Choroid plexus epithelial cell (primary cell): ENCODE measurements at regions not wholly inside any gene's neighbourhood (a gene's known extent, or its start where the extent isn't known, plus 50 kb on each side); places are given as distances from the start of the nearest gene placed in this dataset.

Experiments
- DNase-seq: peaks from one replicate; pipeline ENCODE4 v3.0.0-alpha.2; 2010; ENCODE audit warnings: low read depth
- H3K4me3 ChIP-seq: 2 replicates; pipeline ENCODE4 v1.5.1; 2011; ENCODE audit warnings: low read depth, mild to moderate bottlenecking, control low read depth, low read length, moderate library complexity
- TF ChIP-seq, protein P1 (sequence below): conservative IDR thresholded peaks from 2 replicates; pipeline ENCODE4 v1.5.1; 2011; ENCODE audit warnings: low read depth, mild to moderate bottlenecking, control low read depth, inconsistent platforms, low read length, moderate library complexity

DNA sequence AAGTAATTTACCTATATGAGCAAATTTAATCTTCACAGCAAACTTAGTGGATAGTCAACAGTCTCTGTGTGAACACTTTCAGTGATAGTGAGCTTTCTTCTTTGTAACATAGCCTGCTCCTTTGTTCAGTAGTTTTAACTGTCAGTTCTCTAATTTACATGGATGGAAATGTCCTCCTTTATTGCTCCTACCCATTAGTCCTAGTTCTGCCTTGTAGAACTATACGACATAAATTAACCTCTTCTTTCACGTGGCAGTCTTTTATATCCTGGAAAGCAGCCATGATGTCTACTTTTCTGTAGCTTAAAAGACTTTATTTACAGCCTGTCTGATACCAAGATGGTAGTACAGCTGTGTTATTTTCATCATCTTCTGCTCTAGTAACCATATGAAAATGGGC lies 143.6 kb downstream of the TANC2 start:
- H3K4me3 ChIP-seq = no peak overlapping the region
- DNase-seq = no peak
- TF ChIP-seq, protein P1, sequence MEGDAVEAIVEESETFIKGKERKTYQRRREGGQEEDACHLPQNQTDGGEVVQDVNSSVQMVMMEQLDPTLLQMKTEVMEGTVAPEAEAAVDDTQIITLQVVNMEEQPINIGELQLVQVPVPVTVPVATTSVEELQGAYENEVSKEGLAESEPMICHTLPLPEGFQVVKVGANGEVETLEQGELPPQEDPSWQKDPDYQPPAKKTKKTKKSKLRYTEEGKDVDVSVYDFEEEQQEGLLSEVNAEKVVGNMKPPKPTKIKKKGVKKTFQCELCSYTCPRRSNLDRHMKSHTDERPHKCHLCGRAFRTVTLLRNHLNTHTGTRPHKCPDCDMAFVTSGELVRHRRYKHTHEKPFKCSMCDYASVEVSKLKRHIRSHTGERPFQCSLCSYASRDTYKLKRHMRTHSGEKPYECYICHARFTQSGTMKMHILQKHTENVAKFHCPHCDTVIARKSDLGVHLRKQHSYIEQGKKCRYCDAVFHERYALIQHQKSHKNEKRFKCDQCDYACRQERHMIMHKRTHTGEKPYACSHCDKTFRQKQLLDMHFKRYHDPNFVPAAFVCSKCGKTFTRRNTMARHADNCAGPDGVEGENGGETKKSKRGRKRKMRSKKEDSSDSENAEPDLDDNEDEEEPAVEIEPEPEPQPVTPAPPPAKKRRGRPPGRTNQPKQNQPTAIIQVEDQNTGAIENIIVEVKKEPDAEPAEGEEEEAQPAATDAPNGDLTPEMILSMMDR = no peak

DNA sequence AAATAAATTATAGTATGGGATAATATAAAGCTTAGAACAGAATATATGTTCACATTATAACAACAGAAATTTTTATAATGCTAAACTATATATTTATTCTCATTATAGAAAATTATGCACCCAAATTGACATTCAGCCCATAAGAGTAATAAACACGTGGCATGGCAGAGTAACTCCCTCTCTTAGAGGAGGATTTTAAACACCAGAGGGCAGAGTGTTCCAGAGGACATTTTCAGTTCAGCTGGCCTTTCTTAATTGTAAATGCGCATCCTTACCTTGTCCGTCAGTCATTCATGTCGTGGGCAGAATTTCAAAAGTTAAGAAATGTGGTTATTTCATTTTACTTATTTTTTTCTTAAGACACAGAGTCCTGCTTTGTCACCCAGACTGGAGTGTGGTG lies 147.1 kb downstream of the TANC2 start:
- peak; percentile 30 for DNase-seq
- TF ChIP-seq, protein P1 = peak; percentile 40
- H3K4me3 ChIP-seq = no peak overlapping the region

DNA sequence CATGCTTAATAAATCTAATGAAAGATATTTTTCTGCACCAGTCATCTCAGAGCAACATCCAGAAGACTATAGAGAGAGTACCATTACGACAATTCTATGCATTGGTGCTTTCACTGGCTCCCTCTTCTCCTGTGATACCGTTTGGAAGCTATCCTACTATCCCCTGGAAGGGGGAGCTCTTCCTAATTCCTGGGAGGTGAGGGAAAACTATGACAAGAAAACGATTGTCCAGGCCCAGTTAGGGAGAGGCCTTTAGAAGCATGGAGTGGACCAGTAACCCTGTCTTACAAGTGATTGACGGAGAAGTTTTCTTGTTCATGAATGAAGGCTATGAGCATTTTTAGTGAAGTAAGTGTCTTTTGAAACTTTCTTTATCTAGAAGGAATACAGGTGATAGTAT lies 150.2 kb downstream of the TANC2 start:
- TF ChIP-seq, protein P1 = peak; percentile 26
- DNase-seq = no peak
- no peak overlapping the region for H3K4me3 ChIP-seq

DNA sequence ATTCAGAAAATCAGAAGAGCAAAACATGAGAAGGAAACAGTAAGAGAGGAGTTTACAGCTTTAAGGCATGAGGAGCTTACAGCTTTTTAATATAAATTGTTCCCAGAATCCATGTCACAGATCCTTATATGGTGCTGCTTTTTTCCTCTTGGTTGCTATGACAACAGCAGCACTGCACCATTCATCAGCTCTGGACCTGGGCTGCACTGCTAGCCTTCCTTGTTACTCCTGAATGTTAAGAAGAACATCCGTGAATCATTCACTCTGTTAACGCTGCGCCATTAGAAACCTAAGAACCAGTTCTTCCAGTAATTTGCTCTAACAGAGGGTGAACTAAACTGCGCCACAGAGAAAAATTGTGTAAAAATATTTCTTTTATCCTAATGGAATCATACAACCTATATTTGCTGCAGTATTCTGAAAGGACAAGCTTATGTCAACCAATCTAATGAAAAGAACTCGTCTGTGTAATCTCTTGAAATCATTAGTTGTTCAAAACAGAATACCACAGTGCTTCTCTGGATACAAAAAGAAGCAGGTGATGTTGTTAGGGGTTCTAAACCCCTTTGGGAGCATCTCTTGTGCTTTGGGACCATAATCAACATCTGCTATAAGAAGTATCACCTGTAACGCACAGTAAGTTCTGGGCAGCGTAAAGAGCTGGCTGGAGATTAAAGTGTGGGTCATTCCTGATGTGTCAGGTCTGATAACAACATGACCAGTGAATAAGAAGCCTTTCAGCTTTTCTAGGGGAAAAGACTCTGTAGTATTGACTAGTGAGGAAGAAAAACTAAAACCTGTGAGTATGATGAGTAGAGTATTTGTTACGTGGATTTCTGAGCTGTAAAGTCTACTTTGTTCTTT lies 151.2 kb downstream of the TANC2 start:
- TF ChIP-seq, protein P1 = no peak
- DNase-seq = peak; percentile 49
- H3K4me3 ChIP-seq = no peak overlapping the region

DNA sequence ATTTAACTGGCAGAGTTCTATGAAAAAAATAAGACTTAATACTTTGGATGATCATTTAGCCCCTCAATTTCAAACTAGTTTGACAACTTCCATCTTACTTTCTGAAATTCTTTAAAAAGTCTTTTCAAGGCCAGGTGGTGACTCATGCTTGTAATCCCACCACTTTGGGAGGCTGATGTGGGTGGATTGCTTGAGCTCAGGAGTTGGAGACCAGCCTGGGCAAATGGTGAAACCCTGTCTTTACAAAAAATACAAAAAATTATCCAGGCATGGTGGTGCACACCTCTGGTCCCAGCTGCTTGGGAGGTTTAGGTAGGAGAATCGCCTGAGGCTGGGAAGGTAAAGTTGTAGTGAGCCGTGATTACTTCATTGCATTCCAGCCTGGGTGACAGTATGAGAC lies 154.4 kb downstream of the TANC2 start:
- DNase-seq = peak; percentile 28
- TF ChIP-seq, protein P1 = no peak
- H3K4me3 ChIP-seq = no peak overlapping the region

DNA sequence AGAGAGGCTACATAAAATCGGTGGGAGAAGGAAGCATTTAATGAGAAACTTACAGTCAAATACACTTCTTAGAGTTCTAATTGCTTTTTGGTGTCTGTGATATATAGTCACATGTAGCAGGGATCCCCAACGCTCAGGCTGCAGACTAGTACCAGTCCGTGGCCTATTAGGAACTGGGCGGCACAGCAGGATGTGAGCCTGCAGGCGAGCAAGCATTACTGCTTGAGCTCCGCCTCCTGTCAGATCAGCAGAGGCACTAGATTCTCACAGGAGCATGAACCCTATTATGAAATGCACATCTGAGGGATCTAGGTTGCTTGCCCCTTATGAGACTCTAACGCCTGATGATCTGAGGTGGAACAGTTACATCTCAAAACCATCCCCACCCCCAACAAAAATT lies 158.5 kb downstream of the TANC2 start:
- TF ChIP-seq, protein P1 = no peak
- no peak overlapping the region for H3K4me3 ChIP-seq
- DNase-seq = no peak

DNA sequence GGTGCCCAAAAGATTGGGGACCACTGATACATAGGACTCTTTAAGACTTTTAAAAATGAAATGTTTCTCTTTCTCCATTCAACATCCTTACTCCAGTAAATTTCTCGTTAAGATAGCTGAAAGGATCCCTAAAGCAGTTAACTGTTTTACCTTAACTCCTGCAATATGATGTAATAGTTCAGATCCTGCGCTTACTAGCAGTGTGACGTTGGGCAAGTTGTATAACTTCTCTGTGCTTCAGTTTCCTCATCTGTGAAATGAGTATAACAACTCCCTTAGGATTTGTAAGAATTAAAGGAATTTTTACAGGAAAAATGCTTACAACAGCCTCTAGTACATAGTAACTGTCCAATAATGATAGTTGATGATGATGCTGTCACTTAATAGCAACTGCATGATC lies 158.9 kb downstream of the TANC2 start:
- no peak for DNase-seq
- TF ChIP-seq, protein P1 = no peak
- no peak overlapping the region for H3K4me3 ChIP-seq
